ENCODE measurements at regions not wholly inside any gene's neighbourhood (a gene's known extent, or its start where the extent isn't known, plus 50 kb on each side); places are given as distances from the start of the nearest gene placed in this dataset.
"Not testable (repeated sequence)": the region's sequence is repeated elsewhere in the genome, so short reads cannot be mapped to it uniquely, and the experiment has no call there.

GRCh38 chr5:62778316-62779009 lies 199.8 kb downstream of the LRRC70 start:
- DNase-seq (ENCODE audit: low spot score), result no peak

GRCh38 chr5:62777081-62777480 lies 198.5 kb downstream of the LRRC70 start:
- DNase-seq (ENCODE audit: low spot score), result not testable (repeated sequence)

GRCh38 chr5:62776592-62776991 lies 198.0 kb downstream of the LRRC70 start:
- not testable (repeated sequence) for DNase-seq (ENCODE audit: low spot score)

- no peak for DNase-seq (ENCODE audit: low spot score)
Measured at GRCh38 chr5:62773460-62773859, 194.8 kb downstream of the LRRC70 start.

GRCh38 chr5:62771341-62771740 lies 192.7 kb downstream of the LRRC70 start:
- DNase-seq (ENCODE audit: low spot score), result no peak

GRCh38 chr5:62767650-62768049 lies 189.0 kb downstream of the LRRC70 start:
- no peak for DNase-seq (ENCODE audit: low spot score)

GRCh38 chr5:62767077-62767476 lies 188.5 kb downstream of the LRRC70 start:
- DNase-seq (ENCODE audit: low spot score), result no peak

GRCh38 chr5:62762503-62762902 lies 183.9 kb downstream of the LRRC70 start:
- no peak for DNase-seq (ENCODE audit: low spot score)

GRCh38 chr5:62757686-62758085 lies 179.1 kb downstream of the LRRC70 start:
- DNase-seq (ENCODE audit: low spot score), result not testable (repeated sequence)

GRCh38 chr5:62752998-62753367 lies 174.4 kb downstream of the LRRC70 start:
- DNase-seq (ENCODE audit: low spot score), result not testable (repeated sequence)

- not testable (repeated sequence) for DNase-seq (ENCODE audit: low spot score)
Measured at GRCh38 chr5:62752056-62752997, 173.7 kb downstream of the LRRC70 start.

GRCh38 chr5:62742207-62742606 lies 163.6 kb downstream of the LRRC70 start:
- DNase-seq (ENCODE audit: low spot score), result no peak

GRCh38 chr5:62741761-62742160 lies 163.1 kb downstream of the LRRC70 start:
- DNase-seq (ENCODE audit: low spot score), result no peak

- no peak for DNase-seq (ENCODE audit: low spot score)
Measured at GRCh38 chr5:62737766-62738165, 159.1 kb downstream of the LRRC70 start.

- no peak for DNase-seq (ENCODE audit: low spot score)
Measured at GRCh38 chr5:62732677-62733121, 154.1 kb downstream of the LRRC70 start.

GRCh38 chr5:62731022-62731421 lies 152.4 kb downstream of the LRRC70 start:
- no peak for DNase-seq (ENCODE audit: low spot score)

- no peak for DNase-seq (ENCODE audit: low spot score)
Measured at GRCh38 chr5:62729675-62730074, 151.1 kb downstream of the LRRC70 start.

GRCh38 chr5:62727861-62728260 lies 149.2 kb downstream of the LRRC70 start:
- DNase-seq (ENCODE audit: low spot score), result no peak

GRCh38 chr5:62727184-62727583 lies 148.6 kb downstream of the LRRC70 start:
- DNase-seq (ENCODE audit: low spot score), result no peak

- no peak for DNase-seq (ENCODE audit: low spot score)
Measured at GRCh38 chr5:62722360-62722759, 143.7 kb downstream of the LRRC70 start.

GRCh38 chr5:62720031-62720441 lies 141.4 kb downstream of the LRRC70 start:
- DNase-seq (ENCODE audit: low spot score), result no peak

- no peak for DNase-seq (ENCODE audit: low spot score)
Measured at GRCh38 chr5:62719061-62719720, 140.6 kb downstream of the LRRC70 start.

- no peak for DNase-seq (ENCODE audit: low spot score)
Measured at GRCh38 chr5:62718324-62718723, 139.7 kb downstream of the LRRC70 start.

All from left forelimb (tissue), 1 donor.